GM18951 (cell line): ENCODE measurements at regions not wholly inside any gene's neighbourhood (a gene's known extent, or its start where the extent isn't known, plus 50 kb on each side); places are given as distances from the start of the nearest gene placed in this dataset.

Experiments
- POLR2A ChIP-seq: IDR thresholded peaks from 4 replicates; pipeline ENCODE4 v1.6.1; 2011; ENCODE audit warnings: mild to moderate bottlenecking; ENCODE audit not compliant: insufficient read length, insufficient read depth; ENCODE audit errors: extremely low read depth
- in situ Hi-C: fragments of 300-500 bp; cut with MboI; formaldehyde crosslinking; loops from one replicate; pipeline ENCODE4 v1.12.0; 2022; ENCODE audit warnings: low sequenced_read_pairs, mixed read lengths, inconsistent platforms; ENCODE audit not compliant: unreplicated experiment

DNA sequence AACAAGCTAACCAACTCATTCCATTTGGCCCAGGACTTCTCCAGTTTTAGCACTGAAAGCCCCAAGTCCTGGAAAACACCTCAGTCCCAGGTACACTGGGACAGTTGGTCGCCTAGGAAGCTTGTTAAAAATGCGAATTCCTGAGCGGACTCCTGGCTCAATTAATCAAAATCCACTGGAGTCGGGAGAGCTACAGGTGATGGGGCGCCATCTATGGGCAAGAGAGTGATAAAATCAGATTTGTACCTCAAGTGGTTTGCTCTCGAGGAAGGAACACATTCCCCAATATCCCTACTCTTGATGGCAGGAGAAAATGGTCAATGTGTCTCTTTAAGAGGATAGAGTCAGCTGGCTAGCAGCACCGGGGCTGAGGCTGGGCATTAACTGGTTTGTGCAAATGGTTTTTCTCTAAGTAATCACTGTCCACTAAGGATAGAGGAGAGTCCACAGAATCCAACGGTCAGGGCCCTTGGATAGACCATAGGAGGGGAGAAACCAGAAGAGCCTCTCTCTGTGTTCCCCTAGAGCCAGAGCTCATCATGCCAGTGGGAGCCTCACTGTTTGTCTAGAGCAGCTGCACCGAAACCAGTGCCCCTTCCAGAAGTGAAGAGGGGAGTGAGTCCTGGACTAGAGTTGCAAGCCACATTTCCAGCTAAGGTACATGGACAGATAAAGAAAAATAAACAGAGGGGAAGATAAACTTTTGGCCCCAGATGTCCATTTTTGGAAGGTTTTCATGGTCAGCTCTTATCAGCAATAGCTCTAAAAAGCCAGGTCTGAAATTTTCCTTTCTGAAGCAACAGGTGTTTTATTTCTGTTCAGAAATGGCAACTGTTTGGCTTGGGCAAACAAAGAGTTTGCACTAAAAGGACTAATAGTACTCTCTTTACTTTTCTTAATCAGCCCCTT lies 148.5 kb downstream of the TENT5C start:
- in situ Hi-C loops = no loop called here
- no peak for TF ChIP-seq POLR2A

DNA sequence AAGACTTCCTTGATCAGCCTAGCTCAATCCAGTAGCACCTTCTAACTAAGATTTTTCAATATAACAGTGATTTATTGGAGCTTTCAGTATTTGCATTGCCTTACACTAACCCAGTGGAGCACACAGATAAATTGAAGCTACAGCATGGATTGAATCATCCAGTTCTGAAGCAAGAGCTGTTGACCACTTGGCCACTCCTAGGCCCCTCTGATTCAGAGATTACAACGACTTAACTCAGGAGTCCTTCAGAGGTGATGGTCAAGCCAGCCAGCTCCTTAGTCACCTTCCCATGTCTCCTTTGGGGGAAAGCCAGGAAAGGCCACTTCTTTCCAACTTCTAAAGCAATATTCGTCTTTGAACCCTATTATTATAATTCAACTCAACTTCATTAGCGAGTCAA lies 151.8 kb downstream of the TENT5C start:
- no peak for TF ChIP-seq POLR2A
- in situ Hi-C loops = no loop called here

DNA sequence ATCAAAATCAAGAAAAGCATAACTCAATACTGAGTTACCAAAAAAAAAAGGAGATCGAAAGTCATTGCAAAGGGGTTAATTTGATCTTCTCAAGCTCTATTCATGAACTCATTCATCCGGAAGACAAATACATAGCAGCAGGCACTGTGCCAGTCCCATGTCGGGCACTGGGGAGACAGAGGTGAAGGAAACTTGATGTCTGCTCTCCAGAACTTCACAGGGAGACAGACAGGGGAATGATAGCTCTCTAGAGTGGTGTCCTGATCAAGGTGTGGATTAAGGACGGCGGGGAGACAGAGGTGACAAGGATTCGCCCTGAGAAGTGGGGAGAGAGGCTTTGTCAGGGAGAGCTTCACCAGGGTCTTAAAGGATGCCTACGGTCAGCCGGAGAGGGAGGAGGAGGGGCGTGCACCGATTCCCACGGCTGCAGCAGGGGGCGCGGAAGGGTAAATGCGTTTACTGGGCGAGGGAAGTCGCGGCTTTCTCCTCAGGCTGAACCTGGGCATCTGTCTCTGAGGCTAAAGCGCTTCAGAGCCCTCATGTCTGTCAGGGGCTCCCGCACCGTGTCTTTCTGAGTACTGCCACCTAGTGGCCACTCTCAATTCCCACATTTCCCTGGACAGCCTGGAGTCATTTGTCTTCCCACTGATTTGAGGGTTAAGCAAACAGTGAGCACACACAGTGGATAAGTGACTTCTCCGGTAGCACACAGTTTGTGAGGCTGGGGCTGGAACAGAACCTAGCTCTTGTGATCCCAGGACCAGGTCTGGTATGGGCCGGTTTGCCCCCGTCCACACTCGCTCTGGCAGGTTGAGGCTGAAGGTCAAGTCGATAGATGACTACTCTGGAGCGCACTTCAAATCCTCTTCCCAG lies 152.8 kb downstream of the TENT5C start:
- in situ Hi-C loops = no loop called here
- no peak for TF ChIP-seq POLR2A

DNA sequence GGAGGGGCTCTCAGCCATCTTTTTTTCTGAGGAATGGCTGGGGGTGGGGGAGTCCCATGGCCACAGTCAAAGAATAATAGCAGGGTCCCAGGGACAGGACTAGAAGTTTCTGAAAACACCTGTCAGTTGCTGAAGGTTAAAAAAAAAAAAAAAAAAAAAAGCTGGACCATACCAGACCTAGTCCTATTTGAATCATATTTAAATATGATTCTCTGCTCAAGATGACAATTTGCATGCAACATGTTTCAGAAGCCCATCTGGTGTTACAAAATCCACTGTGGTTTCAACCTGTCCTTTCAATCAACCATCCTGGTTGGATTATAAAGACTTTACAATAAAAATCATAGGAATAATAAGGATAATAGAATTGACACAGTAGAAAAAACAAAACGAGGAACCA lies 153.7 kb downstream of the TENT5C start:
- in situ Hi-C loops = no loop called here
- TF ChIP-seq POLR2A = no peak

DNA sequence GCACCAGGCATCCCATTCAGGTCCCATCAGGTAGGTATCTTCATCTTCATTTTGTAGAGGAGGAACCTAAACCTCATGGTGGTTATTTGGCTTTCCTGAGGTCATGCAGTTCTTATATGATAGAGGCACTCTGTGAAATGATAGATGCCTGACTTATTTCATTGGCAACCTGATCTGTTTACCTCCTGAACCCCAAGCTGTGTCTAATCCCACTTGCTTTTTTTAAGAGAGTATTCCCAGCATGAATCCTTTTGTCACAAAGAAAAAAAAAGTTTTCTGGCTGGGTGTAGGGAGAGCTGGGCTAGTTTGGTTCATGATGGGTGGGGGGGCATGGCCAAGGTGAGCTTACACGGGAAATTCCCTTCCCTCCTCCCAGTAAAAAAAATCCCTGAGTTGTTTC lies 154.2 kb downstream of the TENT5C start:
- in situ Hi-C loops = loop anchor here (10.0 kb wide), 1 partner anchor 235 kb away; no protein-coding TSS in a partner anchor
- no peak for TF ChIP-seq POLR2A

DNA sequence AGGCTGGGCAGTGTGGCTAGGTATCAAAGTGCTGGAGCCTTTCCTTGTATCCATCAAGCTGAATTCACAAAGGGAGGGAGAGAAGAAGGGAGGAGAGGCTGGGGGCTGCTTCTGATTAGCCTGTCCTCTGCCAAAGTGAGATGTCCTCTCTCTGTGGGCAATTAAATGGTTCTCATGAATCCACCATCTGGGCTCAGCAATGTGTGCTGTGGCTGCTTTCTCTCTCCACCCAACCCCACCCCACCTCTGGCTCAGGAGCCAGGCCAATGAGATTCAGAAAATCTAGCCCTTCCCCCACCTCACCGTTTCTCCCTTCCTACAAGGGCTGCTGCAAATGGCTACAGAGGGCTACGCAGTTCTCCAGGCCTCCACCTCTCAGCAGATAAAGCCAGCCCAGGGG lies 154.6 kb downstream of the TENT5C start:
- TF ChIP-seq POLR2A = no peak
- in situ Hi-C loops = loop anchor here (10.0 kb wide), 1 partner anchor 236 kb away; no protein-coding TSS in a partner anchor

DNA sequence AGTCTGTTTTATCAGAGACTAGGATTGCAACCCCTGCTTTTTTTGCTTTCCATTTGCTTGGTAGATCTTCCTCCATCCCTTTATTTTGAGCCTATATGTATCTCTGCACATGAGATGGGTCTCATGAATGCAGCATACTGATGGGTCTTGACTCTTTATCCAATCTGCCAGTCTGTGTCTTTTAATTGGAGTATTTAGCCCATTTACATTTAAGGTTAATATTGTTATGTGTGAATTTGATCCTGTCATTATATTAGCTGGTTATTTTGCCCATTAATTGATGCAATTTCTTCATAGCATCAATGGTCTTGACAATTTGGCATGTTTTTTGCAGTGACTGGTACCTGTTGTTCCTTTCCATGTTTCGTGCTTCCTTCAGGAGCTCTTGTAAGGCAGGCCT lies 161.7 kb downstream of the GDAP2 start:
- in situ Hi-C loops = loop anchor here (10.0 kb wide), 1 partner anchor 243 kb away; no protein-coding TSS in a partner anchor

DNA sequence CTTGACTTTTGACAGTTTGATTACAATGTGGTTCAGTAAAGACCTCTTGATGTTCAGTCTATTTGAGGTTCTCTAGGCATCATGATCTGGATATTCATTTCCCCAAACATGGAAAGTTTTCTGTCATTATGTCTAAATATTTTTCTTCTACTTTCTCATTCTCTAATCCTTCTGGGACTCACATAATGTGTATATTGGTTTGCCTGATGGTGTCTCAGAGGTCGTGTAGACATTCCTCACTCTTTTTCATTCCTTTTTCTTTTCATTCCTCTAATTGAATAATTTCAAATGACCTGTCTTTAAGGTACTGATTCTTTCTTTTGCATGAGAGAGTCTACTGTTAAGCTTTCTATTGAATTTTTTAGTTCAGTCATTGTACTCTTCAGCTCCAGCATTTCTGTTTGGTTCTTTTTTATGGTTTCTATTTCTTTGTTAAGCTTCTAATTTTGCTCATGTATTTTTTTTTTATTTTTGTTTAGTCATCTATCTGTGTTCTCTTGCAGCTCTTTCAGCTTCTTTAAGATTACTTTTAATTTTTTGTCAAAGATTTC lies 158.4 kb downstream of the GDAP2 start:
- in situ Hi-C loops = no loop called here
- TF ChIP-seq POLR2A = no peak

DNA sequence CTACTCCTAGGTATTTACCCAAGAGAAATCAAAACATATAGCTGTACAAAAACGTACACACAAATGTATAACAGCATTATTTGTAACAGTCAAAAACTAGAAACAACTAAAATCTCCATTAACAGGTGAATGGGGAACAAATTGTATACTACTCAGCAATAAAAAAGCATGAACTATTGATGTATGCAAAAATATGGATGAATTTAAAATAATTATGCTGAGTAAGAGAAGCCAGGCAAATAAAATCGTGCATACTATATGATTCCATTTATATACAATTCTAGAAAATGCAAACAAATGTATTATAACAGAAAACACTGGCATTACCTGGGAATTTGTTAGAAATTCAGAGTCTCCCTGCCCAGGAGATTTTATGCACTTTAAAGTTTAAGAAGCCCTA lies 150.1 kb downstream of the GDAP2 start:
- in situ Hi-C loops = no loop called here
- no peak for TF ChIP-seq POLR2A

DNA sequence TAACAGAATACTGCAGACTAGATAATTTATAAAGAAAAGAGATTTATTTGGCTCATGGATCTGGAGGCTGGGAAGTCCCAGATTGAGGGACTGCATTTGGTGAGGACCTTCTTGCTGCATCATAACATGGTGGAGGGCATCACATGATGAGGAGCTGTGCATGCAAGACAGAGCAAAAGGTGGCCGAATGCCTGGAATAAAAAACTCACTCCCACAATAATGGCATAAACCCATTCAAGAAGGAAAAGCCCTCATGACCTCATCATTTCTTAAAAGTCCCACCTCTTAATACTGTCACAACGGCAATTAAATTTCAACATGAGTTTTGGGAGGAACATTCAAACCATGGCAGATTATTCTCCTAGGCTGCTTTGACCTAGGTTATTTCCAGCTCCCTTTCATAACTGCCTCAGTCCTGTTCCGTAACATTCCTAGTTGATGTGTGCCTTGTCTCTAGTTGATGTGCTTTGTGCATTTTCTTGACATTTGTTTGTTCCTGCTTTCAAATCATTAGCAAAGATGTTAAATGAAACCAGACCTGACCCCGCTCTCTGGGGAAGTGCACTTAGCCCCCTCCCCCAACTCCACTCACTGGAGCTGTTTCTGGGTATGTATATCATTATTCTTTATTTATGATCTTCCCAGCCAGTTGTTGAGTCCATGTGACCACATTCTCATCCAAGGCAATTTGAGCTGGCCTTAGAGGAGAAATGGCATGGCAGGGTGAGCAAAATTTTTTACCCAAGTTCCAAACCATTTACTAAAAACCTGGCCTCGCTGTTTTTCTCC lies 148.5 kb downstream of the GDAP2 start:
- no peak for TF ChIP-seq POLR2A
- in situ Hi-C loops = no loop called here

DNA sequence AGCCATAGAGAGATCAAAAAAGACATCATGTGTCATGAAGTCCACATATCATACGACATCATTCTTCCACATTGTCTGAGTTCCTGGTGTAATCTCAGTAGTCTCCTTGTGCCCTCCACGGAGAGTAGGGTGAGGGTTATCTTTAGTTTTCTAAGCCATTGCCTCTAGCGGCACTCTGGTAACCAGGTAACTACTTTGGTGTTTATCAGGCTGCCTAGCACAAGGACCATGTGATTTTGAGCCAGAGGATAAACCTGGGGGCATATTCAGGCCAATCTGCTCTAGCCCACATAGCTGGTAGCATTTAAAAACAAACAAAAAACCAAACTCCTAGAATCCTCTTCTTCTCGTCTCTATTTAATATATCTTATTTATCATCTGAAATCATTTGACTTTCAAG lies 147.4 kb downstream of the GDAP2 start:
- in situ Hi-C loops = no loop called here
- no peak for TF ChIP-seq POLR2A

DNA sequence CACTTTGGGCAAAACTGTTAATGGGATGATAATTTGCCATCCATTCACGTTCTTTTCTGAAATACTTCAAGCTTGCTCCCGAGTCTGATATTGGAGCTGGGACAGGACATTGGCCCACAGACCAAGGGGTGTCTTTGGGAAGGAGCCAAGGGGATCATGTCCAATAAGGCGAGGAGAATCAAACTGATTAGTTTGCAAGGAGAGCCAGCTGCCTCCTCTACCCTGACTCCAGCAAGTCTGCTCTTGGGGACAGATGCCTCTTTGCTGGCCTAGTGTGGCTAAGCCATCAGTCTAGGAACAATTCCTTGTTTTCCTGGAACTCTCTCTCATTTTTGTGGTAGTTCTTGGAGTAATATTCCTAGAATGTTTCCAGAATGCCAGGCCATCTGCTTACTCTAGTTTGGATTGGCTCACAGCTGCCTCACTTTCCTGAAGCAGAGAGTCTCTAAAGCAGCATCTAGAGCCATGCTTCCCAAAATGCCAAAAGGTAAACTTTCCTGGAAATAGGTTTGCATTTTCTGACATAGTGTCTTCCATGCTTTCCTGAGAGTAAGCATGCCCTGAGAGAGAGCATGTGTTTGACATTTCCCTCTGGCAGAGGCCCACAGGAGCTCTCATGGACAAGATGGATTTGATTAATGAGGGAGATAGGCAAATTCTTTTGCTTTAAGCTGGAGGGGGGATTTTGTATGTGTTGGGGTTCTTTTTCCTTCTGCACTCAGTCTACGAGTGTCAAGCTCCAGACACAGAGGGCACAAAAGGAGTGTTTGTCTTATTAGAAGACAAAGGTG lies 145.6 kb downstream of the GDAP2 start:
- in situ Hi-C loops = no loop called here
- TF ChIP-seq POLR2A = no peak

DNA sequence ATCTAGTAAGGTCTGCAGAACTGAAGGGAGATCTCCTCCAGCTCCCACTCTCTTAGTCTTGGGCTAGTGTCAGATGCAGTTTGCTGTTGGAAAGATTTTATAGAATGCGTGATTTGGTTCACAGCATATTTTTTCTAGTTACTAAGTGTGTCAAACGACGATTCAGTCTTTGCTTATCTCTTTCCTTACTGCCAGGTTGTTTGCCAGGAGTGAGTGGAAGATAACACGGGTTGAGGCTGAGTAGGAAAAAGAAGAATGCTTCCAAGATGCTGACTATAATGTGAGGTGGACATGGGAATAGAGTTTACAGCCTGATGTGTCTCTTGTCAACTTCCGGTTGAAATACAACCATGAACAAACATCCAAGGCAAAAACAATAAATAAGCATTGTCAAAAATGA lies 141.4 kb downstream of the GDAP2 start:
- in situ Hi-C loops = no loop called here

More for the DNA sequence above, 141.4 kb downstream of the GDAP2 start:
- no peak for TF ChIP-seq POLR2A
